GM19438 (cell line): ENCODE measurements at regions not wholly inside any gene's neighbourhood (a gene's known extent, or its start where the extent isn't known, plus 50 kb on each side); places are given as distances from the start of the nearest gene placed in this dataset.

Experiments
- ATAC-seq: cut with Tn5 transposase; IDR thresholded peaks from one replicate; pipeline ENCODE4 v1.9.1; 2021; ENCODE audit warnings: low read depth; ENCODE audit not compliant: unreplicated experiment

DNA sequence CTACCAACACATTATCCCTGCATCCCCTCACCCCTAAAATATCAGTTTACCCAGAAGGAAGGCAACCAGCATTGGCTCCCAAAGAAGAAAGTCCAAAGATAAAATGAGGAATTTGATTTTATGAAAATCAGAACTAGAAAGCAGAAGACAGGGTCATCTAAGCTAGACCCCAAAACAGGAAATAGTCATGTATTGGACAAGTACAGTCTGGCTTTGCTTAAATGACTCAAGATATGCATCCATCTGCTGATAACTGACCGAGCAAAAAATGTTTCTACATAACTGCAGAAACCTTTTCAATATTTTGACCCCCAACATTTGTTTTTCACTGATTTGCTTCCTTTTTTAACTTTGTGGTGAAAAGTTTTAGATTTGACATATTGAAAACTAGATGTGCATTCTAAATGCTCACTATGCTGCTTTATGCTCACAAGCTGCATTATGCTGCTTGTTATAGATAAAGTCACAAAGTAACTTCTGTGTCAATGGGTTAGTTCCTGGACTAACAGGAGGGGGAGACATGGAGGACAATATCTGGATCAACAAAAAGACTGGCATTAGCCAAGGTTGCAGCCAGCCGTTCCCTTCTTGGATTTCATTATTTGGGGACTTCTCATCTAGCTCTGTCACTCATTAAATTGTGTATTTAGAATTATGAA, 227.0 kb downstream of the INHBA start:
- ATAC-seq, result no peak

DNA sequence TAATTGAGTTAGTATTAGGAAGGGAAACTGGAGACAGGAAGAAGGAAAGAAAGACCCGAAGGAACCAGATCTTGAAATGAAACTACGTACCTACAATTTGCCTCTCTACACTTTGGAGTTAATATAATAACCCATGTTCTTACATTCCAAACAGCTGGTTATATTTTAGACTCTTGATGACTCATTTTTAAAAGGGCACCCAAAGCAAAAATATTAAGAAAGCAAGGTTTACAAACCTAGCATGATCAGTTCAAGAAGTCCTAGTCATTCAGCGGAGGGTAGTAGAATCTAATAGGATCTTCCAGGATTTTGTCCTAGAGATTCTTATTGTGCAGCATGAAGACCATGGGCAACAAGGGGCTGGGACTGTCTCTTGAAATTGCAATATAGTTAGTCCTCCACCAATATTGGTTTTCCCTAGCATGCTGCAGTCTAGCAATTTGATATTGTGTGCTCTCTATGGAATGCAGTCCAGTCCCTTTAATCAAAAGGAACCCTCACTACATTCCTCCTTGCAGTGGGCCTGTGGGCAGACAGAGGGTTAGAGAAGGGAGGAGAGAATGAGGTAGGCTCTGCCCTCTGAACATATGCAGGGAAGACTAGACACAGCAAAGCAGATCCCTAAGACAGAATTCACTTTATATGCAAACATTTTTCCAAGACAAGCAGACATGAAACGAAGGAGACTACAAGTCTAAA, 230.3 kb downstream of the INHBA start:
- ATAC-seq, result no peak

DNA sequence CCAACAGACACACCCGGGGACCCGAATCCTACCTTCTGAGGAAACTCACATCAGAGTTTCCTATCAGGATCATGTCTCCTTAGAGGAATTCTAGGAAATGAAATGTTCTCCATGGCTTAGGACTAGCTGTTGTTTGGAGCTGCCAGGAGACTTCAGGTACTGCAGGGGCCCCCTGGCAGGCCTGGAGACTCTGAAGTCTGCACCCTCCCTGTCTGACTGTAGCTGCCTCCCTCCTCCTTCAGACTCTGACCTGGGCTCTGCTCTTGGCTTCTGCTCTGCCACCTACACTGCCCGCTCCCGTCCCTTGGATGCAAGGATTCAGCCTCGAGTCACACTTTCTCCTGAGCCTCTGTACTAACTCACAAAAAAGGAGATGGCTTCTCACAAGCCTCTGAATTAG, 232.8 kb downstream of the INHBA start:
- no peak for ATAC-seq

DNA sequence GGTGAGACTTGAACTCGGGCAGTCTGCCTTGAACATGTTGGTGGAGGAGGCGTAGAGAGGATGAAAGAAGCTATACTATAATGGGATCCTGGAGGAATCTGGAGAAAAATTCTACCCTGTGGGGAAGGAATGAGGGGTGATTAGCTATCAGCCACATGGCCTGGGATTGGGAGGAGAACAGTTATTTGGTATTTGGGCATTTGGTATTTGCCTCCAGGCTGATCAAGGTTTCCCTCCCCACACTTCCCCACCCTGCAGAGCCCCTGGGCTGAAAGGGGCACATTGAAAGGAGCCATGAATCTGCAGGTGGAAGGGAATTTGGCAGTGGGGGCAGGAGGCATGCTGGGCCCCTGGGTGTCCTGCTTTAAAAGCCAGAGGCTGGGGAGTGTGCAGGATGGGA, 235.3 kb downstream of the INHBA start:
- ATAC-seq, result no peak

DNA sequence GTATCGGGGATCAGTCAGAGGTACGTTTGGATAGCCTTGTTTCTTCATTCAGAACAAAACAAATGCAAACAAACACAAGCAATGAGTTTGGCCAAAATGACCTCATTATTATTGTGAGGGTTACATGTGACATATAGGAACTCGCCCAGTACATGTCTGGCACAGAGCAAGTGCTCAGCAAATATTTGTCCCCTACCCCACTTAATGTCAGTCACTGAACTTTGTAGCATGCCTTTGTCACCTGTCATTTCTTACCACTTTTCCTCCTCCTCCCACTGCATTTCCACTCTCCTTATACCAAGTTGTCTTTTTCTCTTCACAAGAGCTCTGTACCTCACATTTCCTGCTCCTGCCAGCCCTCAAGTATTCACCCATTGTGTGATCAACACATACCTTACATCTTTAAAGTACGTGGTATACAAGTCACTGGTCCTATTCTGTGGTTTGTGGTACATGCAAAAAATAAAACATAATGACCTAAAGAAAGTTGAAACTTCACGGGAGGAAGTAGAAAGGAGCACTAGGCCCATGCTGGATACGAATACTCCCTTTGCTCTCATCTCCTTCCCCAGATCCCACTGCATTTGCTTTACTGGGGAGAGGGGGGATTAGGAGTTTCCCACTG, 236.0 kb downstream of the INHBA start:
- no peak for ATAC-seq

DNA sequence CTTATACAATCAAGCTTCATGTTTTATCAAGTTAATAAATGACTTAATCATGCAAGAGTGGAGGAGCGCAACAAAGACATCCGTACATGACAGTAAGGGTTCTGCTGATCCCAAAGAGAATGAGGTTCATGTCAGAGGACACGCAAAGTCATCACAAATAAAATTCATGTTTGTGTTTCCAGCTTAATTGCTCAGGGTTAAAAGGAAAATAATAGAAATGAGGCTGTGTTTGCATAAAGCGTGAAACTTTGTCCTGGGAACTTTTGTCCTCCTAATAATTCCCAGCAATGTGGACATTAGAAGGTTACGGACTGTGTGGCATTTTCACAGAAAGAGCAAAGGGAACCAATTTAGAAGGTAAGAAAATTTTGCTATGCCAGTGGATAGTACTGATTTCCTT, 237.3 kb downstream of the INHBA start:
- ATAC-seq, result no peak

DNA sequence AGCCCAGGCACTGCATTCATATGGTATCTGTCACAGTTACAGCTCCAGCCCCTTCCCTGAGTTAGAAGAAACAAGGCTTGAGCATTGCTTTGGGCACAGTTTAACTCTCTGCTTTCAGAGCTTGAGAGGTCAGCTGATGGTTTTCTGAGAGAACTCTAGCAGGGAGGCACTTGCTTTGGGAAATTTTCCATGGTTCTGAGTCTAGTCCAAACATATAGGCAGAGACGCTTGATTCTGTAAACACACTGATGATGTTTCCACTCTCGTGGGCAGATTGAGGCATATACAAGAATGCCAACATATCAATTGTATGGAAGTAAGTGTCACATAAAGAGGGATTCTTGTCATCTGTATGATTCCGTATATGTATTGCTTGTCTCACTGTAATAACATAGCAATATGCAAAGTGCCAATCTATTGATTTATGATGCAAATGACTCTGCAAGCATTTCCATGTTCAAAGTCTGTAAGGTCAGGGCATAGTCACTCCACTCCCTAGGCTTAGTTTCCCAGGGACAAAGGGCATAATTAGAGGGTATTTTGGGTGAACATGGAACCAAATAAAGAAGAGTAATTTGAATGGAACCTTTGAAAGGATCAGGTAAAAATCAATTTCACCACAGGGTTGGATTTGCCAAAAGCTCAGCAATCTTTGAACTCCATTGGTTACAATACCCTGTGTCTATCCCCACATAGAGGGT, 239.0 kb downstream of the INHBA start:
- ATAC-seq, result no peak

DNA sequence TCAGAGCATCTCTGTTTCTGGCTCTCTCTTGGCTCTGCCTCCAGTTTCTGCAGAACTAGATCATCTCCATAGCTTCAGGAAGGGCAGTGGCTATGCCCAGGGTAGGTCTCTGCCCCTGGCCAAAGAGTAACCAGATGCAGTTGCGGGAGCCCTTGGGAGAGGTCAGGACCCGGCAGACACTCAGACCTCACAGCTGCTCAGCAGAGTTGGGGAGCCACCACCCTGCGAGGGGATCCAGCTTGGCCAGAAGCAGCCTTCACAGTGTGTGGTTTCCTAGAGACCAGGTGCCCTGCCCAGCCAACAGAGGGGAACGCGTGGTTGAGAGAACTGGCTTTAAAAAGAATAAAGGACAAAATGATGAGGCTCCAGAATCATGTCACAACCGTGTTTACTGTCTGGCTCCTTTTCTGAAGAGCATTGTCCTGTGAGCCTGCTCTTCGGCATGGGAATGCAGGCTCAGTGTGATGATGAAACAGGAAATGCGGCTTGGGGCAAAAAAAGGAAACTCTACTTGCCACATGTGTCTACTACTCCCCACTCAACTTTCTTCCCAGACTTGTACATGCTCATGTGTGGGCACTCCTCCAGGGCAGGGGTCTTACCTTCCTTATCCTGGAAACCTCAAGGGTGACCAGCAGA, 243.1 kb downstream of the INHBA start:
- ATAC-seq, result no peak

DNA sequence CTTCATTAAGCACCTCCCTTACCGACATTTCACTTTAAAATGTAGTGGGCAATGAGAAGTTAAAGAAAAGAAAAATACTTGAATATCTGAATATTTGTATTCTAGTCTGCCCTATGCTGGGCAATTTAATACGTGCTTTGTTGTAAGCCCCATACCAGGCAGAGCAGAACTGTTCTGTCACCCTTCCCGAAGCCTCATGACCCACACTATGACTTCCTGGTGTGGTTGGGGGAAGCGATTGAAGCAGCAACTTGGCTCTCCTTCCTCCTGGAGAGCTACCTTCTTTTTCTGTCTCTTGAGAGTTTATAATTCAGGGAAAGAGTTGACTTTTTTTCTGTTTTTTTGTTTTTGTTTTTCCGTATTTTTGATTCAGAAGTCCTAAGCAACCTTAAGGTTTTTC, 243.7 kb downstream of the INHBA start:
- no peak for ATAC-seq

DNA sequence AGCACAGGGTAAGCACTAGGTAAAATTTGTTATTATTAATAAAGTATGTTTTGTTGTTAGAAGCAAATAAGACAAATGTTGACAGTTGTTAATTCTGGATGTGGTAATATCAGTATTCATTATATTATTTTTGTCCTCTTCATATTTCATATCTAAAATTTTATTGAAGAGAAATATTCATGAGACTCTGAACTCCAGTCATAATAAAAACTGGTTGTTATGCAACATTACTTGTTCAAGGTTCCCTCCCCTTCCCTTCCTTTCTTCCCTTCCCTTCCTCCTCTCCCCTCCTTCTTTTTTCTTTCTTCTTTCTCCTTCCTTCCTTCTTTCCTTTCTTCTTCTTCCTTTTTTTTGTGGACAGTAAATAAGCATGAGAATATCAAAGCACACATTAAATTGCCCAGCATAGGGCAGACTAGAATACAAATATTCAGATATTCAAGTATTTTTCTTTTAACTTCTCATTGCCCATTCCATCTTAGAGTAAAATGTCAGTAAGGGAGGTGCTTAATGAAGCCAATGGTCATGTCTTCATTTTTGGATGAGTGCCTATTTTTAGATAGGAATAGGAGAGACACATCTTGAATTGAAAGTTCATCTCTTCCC, 245.0 kb downstream of the INHBA start:
- ATAC-seq, result no peak

DNA sequence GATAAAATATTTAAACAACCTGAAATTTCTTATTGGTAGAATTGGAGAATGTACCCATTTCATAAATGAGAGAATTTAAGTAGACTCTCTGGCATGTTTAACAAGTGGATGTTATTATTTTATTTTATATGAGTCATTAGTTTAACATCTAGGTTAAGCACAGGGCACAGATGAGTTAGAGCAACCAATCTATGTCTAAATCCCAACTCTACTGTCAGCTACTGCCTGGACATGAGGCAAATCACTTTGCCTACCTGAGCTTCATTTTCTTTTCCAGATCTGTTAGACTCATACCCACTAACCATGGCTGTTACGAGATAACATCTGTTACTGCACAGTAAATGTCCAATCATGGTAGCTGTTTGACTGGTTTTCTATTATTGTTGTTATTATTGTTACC, 251.1 kb downstream of the INHBA start:
- ATAC-seq, result no peak

DNA sequence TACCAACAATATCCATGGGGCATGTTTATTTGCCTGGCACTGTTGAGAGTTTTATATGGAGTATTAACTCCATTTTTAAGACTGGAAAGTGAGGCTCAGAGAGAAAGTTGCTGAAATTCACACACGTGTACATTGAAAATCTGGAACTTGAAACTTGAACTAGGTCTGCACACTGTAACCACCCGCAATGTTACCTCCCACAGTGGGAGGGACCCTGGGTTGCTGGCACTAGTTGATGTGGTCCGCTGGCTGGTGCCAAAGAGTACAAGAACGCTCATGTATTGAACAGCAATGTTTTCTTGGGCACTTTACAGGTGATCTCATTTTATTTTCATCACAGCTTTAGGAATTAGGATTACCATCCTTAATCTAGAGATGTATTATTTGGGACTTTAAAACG, 253.2 kb downstream of the INHBA start:
- no peak for ATAC-seq

DNA sequence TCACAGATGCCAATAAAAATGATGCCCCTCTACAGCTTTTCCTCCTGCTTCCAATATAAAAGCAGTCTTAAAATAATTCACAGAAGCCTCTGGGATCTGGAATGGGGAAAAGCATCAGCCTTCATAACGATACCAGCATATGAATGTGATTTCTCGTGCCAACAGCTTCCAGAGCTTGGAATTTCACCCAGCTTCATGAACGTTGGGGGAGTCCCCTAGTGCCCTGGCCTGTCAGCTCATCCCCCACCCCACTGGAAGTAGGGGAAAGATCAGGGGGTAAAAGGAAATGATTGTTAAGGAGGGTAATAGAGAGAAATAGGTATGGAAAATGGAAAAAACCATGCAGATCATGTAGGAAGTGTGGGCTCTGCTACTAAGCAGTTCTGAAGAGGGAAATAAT, 253.6 kb downstream of the INHBA start:
- no peak for ATAC-seq

DNA sequence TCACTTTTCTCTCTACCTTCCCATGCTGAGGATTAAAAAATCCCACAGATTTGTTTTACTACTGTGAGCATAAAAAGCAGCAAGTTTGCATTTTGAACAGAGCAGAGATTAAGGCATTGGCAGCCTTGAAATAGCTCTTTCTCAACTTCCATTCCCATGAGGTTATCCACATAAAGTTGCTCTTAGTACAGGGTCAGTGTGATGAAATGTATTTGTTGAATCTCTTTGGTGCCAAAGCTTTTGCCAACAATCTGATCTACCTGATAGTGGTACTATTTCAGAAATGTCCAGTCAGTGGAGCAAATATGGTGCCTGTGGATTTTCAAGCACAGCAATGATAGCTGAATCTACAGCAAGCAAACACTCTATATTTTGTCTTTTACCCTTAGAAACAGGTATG, 254.8 kb downstream of the INHBA start:
- no peak for ATAC-seq

DNA sequence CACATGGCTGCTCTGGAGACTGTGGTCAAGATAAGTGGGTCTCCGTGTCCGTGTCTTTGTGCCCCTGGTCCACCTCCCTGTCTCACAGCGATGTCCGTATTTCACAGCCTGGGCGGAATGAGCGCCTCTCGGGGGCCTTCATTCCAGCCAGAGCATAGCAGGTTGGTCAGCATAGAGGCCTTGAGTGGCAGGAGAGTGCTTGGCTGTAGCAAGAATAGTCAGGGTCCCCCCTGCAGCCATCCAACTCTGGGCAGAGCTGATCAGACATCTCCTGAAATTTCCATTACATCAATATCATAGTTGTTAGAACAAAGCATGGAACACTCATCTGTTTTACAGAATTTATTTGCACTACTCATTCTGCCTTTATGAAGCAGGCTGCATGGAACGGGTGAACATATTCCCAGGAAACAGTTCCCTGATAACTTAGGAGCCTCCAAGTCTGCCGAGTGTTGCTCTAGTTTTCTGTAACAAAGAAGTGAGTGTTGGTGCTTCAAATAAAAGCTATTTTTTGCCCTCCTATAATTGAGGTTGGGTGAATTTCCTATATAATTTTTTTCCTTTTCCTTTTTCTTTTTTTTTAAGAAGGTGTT, 255.3 kb downstream of the INHBA start:
- ATAC-seq, result no peak

DNA sequence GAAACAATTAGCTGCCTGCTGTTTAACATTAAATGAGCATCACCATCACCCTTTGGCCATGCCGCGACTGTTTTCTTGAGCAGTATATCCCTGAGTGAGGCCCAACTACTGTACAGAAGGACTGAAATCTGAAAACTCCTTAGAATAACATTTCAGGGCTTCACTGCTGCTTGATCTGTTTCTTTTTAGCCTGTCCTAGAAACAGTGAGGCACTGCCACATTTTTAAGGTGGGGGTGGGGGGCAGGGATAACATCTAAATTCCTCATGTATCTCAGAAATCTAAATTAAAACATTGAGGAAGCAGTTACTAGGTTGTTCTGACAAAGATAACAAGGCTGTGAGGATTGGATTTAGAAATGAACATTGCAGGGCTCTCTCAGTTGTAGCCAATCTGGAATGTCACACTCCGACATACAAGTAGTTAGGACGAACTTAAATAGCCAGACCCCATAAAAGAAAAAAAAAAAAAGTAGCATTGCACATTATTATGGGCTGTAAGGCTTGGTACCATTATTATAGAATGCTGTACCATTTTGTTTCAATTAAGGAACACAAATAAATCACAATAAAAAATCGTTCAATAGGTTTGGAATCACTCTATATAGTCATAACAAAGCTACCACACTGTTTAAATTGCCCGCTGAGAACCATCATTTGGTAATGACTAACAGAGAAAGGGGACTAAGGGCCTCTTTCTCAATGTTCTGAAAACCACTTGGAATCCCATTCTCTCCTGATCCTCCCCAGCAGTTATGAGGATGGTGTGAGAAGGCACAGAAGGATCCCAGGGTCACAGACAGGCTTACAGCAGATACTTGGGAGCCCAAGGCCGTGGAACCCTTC, 256.1 kb downstream of the INHBA start:
- ATAC-seq, result no peak

DNA sequence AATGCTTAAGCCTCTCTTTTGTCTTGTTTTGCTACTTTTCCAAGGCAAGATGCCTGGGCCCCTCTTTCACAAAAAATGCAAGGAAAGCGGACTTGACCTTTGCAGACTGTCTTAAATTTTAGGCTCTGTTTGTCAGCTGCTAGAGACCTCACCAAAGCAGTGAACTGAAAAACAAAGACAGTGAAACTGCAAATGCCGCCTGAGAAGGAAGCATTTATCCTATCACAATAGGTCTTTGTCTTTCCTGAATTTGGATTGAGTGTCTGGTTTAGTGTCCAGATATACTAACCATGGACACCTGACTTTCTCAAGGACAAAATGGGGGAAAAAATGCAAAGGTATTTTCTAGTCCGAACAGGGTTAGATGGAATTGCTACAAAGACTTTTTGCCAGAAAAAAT, 256.9 kb downstream of the INHBA start:
- ATAC-seq, result no peak

DNA sequence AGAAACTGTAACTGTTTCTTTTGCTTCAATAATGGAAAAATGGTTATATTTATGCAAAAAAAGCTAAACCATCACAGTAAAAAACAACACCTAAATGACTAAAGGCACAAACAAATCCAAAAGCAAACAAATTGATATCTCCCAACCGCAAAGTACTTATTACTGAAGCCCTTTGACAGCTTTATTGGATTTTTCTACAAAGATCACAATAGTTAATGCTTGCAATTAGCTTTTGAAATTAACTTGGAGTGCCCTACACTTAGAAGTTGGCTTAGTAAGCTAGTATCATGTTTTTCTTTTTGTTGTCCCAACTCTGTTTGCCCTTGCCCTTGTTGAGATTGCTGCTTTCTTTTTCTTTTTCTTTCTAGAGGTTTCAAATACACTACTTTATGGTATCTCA, 257.5 kb downstream of the INHBA start:
- ATAC-seq, result no peak

DNA sequence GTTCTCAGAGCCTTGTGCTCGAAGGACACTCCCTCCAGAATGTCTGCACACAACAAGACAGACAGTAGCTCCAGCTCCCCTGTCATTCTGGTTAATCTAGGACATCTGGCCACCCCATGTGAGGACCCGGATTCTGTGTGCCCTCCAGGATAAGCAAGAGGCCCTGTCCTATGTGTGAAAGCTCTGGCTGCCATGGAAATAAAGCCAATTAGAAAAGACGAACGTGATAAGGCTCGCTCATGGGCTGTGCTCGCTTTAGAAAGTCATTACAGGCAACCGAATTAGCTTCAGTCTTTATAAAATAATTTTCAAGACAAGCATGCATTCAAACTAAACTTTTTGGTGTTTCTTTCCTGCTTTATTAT, 263.4 kb downstream of the INHBA start:
- ATAC-seq, result no peak
